Esophagus squamous epithelium (tissue), 4 donors: ENCODE measurements at regions not wholly inside any gene's neighbourhood (a gene's known extent, or its start where the extent isn't known, plus 50 kb on each side); places are given as distances from the start of the nearest gene placed in this dataset.

Source experiments
- POLR2A ChIP-seq, 4 donors: fragments of 450-650 bp; IDR thresholded peaks; one replicate each; pipeline ENCODE4 v1.6.1; 2017; ENCODE audit warnings: antibody characterized with exemption in 4 of 4, mild to moderate bottlenecking in 4 of 4, moderate library complexity in 3 of 4
- TF ChIP-seq, protein P1 (sequence below), 6 experiments: fragments of 450-650 bp in 4 of 6; fragments of 200-600 bp in 2 of 6; sonication (generic) in 2 of 6; IDR thresholded peaks; one replicate each; pipeline ENCODE4 v1.5.1; 2016 to 2019; ENCODE audit warnings: antibody characterized with exemption in 6 of 6, mild to moderate bottlenecking in 4 of 6, moderate library complexity in 4 of 6

DNA sequence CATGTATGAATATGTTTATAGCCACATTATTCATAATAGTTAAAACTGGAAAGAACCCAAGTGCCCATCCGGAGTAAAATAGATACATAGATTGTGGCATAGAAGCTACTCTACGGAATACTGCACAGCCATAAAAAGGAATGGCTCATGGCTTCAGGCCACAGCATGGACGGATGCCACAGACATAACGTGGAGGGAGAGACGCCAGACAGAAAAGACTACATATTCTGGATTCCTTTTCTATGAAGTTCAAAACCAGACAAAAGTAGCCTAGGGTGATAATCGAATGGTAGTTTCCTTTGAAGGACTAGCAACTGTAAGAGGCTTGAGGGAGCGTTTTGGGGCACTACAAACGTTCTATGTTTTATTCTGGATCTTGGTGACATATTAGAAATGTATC, 58.9 kb upstream of the FOXI2 start:
- TF ChIP-seq, protein P1, sequence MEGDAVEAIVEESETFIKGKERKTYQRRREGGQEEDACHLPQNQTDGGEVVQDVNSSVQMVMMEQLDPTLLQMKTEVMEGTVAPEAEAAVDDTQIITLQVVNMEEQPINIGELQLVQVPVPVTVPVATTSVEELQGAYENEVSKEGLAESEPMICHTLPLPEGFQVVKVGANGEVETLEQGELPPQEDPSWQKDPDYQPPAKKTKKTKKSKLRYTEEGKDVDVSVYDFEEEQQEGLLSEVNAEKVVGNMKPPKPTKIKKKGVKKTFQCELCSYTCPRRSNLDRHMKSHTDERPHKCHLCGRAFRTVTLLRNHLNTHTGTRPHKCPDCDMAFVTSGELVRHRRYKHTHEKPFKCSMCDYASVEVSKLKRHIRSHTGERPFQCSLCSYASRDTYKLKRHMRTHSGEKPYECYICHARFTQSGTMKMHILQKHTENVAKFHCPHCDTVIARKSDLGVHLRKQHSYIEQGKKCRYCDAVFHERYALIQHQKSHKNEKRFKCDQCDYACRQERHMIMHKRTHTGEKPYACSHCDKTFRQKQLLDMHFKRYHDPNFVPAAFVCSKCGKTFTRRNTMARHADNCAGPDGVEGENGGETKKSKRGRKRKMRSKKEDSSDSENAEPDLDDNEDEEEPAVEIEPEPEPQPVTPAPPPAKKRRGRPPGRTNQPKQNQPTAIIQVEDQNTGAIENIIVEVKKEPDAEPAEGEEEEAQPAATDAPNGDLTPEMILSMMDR (IDR thresholded peaks at IDR 0.05): no peak
- no peak for TF ChIP-seq POLR2A (IDR thresholded peaks at IDR 0.05)
